Right renal cortex interstitium (tissue), 3 donors: ENCODE measurements at regions not wholly inside any gene's neighbourhood (a gene's known extent, or its start where the extent isn't known, plus 50 kb on each side); places are given as distances from the start of the nearest gene placed in this dataset.

Experiments
- DNase-seq, 3 donors: peaks; one replicate each; pipeline ENCODE4 v3.0.0-alpha.2; 2013; ENCODE audit warnings: low read depth in 3 of 3, low spot score in 2 of 3

DNA sequence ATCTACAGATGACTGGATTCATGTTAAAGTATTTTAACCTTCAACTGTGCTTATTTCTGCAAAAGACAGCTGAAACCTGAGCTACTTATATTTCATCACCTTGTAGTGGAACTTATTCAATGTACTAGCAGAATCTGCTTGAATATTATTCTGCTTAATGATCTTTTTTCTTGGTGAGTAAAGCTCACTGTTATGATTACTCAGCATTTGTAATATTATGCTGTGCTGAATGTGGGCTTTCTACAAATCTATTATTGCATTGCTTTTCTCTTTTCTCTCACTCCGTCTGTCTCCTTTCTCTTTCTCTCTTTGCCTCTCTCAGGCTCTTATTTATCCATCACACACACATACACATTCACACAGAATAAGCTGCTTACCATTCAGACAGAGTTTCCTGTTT is 98.7 kb upstream of the TMEM196 start:
- DNase-seq: no peak

DNA sequence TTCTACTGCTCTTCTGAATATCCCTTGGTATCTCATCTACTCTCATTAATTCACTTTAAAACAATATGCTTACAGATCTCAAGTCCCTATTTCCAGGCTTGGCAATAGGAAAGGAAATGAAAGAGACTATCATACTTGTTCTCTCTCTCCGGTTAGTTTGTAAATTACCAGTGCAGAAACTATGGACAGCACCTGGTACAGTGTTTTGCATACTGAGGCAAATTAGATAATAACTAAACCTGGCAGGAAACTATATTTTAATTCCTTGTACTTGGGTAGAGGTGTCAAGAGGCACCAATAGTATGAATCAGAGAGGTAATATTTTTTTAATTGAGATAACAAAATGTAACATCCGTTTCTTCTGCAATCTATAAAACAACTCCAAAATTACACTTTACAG is 97.7 kb upstream of the TMEM196 start:
- DNase-seq: no peak

GRCh38 chr7:19869979-19870378 is 96.6 kb upstream of the TMEM196 start:
- DNase-seq: no peak

- DNase-seq: no peak
Measured at GRCh38 chr7:19853261-19853832, 79.9 kb upstream of the TMEM196 start.

DNA sequence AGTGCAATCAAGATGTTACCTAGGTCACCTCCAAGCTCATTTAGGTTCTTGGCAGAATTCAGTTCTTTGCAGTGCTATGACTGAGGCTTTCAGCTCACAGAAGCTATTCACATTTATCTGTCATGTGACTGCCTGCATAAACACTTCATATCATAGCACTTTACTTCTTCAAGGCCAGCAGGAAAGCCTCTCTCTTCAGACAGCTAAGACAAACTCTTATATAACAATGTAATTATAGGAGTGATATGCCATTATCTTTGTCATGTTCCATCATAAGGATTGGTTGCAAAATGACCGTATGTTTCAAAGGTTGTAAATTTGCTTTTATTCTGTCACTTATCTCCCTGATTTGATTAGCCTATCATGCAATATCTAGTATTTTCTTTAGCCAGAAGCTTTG is 78.8 kb upstream of the TMEM196 start:
- no peak for DNase-seq

DNA sequence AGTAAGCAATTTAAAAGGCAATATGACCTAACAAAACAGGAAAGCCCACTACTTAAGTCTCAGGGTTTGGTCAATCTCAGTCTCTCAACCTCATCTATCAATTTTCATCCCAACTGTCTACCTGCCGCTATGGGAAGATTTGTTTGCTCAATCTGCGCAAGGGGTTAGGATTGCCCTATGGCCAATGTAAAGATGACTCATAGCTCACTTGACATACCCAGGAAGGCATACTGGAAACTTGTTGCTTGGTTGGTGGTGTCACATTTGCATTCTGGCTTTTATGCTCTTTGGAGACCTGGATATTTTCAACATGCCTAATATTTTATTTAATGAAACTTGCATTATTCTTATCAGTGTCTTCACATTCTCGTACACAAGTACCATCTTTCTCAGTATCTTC is 78.1 kb upstream of the TMEM196 start:
- no peak for DNase-seq

DNA sequence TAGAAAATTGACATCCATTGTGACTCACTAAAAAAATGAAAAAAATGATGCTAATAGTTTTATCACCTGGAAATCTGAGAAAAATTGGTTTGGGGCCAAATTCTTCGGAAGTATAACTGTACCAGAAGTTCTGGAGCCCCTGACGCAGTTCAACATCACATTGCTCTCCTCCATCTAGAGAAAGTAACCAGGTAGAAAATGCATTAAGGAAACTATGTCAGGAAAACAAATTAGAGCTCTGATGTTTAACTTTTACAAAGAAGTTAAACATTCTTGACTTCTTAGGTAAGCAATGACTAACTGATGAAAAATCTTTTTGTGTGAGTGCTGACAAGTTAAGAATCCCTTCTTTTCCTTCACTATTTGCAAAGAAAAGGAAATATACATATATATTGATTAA is 61.1 kb upstream of the TMEM196 start:
- DNase-seq: no peak

DNA sequence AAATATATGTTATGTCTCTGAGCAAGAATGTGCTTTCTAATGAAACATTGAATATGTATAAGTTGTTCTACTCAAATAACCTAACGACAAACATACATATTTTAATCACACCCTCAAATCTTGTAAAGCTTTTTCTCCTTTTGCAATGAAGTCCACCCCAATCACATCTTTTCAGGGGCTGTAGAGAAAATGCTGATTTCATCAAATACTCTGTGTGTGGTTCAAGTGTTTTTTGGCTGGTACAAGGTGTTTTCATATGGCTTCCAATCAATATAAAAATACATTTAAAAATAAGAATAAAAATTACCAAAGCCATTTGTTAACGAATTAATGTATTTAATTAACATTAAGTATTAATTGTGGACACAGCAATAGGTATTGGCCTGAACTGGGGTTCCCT is 57.2 kb upstream of the TMEM196 start:
- no peak for DNase-seq
